KOPT-K1 (cell line): ENCODE measurements at regions not wholly inside any gene's neighbourhood (a gene's known extent, or its start where the extent isn't known, plus 50 kb on each side); places are given as distances from the start of the nearest gene placed in this dataset.
"Not testable (repeated sequence)": the region's sequence is repeated elsewhere in the genome, so short reads cannot be mapped to it uniquely, and the experiment has no call there.

Experiments
- H3K27ac ChIP-seq: fragments of 200-600 bp; sonication (generic); 2 replicates; pipeline ENCODE4 v1.5.1; 2016; ENCODE audit warnings: antibody characterized with exemption, mild to moderate bottlenecking, low read depth, low read length; ENCODE audit not compliant: poor library complexity, severe bottlenecking
- H3K36me3 ChIP-seq: fragments of 200-600 bp; sonication (generic); 2 replicates; pipeline ENCODE4 v1.5.1; 2017; ENCODE audit warnings: antibody characterized with exemption, mild to moderate bottlenecking, low read length, moderate library complexity; ENCODE audit not compliant: insufficient read depth
- H3K9me3 ChIP-seq: fragments of 200-600 bp; sonication (generic); 2 replicates; pipeline ENCODE4 v1.5.1; 2017; ENCODE audit warnings: antibody characterized with exemption, low read length, mild to moderate bottlenecking; ENCODE audit not compliant: insufficient read depth, poor library complexity, severe bottlenecking

- Histone ChIP-seq H3K9me3 (no peaks in the 10 kb centered on the region), H3K27ac (no peak overlapping the region), H3K36me3 (no peaks in the 10 kb centered on the region)
These were observed 267.2 kb downstream of the RHOU start for GRCh38 chr1:229002451-229002960.

DNA sequence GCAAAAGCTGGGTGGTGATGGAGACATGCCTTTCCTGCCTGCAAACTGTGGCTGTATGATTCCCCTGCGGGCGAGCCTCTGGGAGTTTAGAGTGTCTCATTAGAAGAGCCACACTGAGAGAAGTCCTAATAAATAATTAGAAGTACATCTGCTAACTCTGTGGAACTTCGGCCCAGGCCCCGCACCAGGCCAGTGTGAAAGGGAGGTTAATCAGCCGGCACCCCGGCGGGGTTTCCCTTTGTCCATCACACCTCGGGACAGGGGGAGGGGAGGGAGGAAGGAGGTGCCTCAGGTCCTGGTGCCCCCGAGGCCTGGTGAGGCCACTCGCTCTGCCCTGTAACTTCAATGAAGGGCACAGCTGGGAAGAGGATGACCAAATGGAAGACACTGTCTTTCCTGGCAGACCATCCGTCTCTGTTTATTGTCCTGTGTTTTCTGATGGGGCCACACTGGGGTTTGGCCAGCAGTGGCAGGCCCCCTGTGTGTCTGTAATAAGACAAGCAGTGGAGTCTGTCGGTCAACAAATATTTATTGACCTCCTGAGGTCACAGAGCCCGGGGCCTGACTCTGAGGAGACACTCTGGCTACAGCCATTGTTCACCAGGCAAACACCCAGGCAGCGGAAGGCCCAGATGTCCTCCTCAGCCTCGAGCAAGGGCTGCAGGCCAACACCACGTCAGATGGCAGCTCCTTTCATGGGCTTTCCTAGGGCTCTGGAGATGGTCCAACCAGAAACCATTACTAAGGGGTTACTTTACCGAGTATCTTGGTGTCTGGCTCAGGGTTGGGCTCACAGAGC lies 267.5 kb upstream of the RAB4A start:
- H3K36me3 ChIP-seq, result no peaks in the 10 kb centered on the region
- no peaks in the 10 kb centered on the region for H3K9me3 ChIP-seq
- no peak overlapping the region for H3K27ac ChIP-seq

- H3K36me3 ChIP-seq, result no peaks in the 10 kb centered on the region
- no peaks in the 10 kb centered on the region for H3K9me3 ChIP-seq
- no peak overlapping the region for H3K27ac ChIP-seq
These were observed 266.7 kb upstream of the RAB4A start for GRCh38 chr1:229004066-229004833.

- Histone ChIP-seq H3K36me3 (no peaks in the 10 kb centered on the region), H3K27ac (no peak overlapping the region), H3K9me3 (no peaks in the 10 kb centered on the region)
These were observed 265.8 kb upstream of the RAB4A start for GRCh38 chr1:229005097-229005496.

- no peaks in the 10 kb centered on the region for H3K9me3 ChIP-seq
- no peaks in the 10 kb centered on the region for H3K36me3 ChIP-seq
- H3K27ac ChIP-seq, result no peak overlapping the region
These were observed 265.4 kb upstream of the RAB4A start for GRCh38 chr1:229005556-229005955.

DNA sequence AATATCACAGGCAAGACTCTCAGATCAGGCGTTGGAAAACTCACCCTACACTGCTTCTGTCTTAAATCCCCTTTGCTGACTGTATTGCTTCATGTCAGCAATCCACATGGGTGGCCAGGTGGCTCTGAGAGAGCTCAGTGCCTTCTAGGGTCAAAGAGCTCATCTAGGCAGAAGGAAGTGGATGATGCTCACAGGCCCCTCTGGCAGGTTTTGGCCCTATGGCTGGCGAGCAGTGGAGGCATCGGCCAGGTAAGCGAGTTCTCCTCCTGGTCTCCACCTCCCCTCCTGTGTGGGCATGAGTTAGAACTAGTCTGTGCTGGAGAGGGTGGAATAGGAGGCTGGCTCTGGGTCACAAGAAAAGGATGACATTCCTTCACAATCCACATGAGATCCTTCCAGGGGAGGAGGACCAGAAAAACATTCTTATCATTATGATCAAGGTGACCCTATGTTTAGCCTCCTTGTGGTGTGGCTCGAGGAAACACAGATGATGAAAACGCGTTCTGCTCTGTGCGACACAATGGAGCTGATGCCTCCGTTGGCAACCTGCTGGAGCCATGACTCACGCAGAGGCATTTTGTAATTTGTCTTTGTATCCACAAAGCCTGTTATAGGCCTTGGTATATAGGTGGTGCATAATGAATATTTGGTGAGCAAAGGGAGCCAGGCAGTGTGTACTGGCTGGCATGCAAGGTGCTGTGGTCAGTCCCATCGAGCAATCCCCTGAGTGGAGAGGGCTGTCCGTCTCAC lies 264.6 kb upstream of the RAB4A start:
- Histone ChIP-seq H3K9me3 (no peaks in the 10 kb centered on the region), H3K36me3 (no peaks in the 10 kb centered on the region), H3K27ac (no peak overlapping the region)

DNA sequence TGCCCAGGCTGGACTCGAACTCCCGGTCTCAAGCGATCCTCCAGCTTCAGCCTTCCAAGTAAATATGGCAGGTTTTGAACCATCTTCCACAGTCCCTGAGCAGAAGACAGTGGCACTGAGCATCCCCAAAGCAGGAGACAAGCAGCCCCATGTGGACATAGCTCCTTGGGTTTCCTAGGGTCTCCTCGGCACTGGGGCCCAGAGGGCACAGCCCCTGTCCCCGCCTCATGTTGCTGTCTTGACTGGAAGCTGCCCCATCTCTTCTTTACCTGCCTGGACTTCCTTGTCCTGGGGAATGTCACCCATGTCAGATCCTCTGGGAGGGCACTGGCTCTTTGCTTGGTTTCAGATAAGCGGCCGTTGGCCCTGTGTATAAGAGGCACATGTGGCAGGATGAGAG lies 263.7 kb upstream of the RAB4A start:
- H3K27ac ChIP-seq, result no peak overlapping the region
- H3K9me3 ChIP-seq, result no peaks in the 10 kb centered on the region
- no peaks in the 10 kb centered on the region for H3K36me3 ChIP-seq

GRCh38 chr1:229007701-229008100 lies 263.2 kb upstream of the RAB4A start:
- Histone ChIP-seq H3K9me3 (no peaks in the 10 kb centered on the region), H3K27ac (no peak overlapping the region), H3K36me3 (no peaks in the 10 kb centered on the region)

- H3K27ac ChIP-seq, H3K36me3 ChIP-seq, H3K9me3 ChIP-seq: not testable (repeated sequence)
These were observed 262.6 kb upstream of the RAB4A start for GRCh38 chr1:229008347-229008746.

DNA sequence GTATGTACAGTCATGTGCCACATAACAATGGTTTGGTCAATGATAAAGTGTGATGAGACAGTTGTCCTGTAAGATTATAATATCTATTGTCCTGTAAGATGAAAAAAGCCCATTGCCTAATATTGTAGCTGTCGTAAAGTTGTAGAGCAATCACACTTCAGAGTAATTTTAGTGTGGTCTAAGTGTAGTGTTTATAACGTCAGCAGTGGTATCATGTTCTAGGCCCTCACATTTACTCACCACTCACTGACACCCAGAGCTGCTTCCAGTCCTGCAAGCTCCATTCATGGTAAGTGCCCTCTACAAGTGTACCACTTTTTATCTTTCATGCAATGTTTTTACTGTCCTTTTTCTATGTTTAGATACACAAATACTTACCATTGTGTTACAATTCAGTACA lies 259.9 kb upstream of the RAB4A start:
- Histone ChIP-seq H3K27ac (no peak overlapping the region), H3K9me3 (no peaks in the 10 kb centered on the region), H3K36me3 (no peaks in the 10 kb centered on the region)

DNA sequence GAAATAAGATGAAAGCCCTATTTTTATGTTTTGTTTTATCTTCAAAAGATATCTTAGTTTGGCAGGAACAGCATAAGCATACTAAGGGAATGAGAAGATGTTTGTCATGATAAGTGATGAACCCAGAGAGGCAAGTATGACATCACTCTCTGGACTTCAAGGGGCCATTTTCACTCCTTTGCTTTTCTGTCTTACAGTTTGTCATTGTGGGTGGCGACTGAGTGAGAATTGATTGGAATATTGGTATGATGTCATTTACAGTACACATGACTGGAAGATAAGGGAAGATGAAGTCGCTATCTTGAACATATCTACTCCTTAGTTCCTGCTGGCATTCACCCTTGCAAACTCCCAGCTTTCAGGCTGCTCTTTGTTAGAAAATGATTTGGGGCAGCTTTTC lies 258.1 kb upstream of the RAB4A start:
- H3K9me3 ChIP-seq, result no peaks in the 10 kb centered on the region
- H3K27ac ChIP-seq, result no peak overlapping the region
- no peaks in the 10 kb centered on the region for H3K36me3 ChIP-seq

- Histone ChIP-seq H3K27ac (no peak overlapping the region), H3K36me3 (no peaks in the 10 kb centered on the region), H3K9me3 (no peaks in the 10 kb centered on the region)
These were observed 256.9 kb upstream of the RAB4A start for GRCh38 chr1:229013981-229014380.

GRCh38 chr1:229015806-229016205 lies 255.1 kb upstream of the RAB4A start:
- Histone ChIP-seq H3K27ac (no peak overlapping the region), H3K9me3 (no peaks in the 10 kb centered on the region), H3K36me3 (no peaks in the 10 kb centered on the region)

DNA sequence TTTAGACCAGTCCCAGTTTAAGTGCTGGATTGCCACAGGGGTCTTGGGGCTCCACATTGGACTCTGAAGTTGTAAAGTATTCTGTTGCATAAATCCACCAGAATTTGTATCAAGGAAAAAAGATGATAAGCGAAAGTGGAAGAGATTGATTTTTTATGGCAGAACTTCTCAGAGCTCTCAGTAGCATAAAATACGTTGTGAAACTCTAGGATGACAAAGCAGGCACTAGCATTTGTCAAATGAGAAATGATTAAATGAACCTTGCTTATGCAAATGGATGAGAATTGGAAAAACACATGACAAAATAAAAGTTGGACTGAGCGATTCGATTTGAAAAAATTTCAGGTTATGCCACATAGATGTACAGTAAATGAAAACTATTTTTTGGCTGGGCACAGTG lies 253.8 kb upstream of the RAB4A start:
- Histone ChIP-seq H3K27ac (no peak overlapping the region), H3K9me3 (no peaks in the 10 kb centered on the region)

DNA sequence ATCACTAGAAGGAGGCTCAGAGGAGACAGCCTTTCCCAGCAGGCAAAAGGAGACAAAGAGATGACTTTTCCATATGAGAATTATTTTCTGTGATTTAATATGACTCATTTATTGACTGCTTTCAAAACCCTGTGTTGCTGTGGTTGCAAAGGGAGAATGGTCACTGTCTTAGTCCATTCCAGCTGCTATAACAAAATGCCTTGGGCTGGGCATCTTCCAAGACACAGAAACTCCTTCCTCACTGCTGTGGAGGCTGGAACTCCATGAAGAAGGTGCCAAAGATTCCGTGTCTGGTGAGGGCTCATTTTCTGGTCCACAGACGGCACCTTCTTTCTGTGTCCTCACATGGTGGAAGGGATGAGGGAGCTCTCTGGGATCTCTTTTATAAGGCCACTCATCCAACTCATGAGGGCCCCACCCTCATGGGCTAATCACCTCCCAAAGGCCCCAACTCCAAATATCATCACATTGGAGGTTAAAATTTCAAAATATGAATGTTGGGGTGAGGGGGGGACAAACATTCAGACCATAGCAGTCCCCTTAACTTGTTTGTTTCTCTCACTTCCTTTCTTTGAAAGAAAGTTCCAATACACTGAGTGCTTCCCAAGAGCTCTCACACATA lies 252.1 kb upstream of the RAB4A start:
- H3K36me3 ChIP-seq, result no peaks in the 10 kb centered on the region
- H3K9me3 ChIP-seq, result no peaks in the 10 kb centered on the region
- H3K27ac ChIP-seq, result no peak overlapping the region

More for the DNA sequence above, 253.8 kb upstream of the RAB4A start:
- no peaks in the 10 kb centered on the region for H3K36me3 ChIP-seq
